ENCODE measurements at regions not wholly inside any gene's neighbourhood (a gene's known extent, or its start where the extent isn't known, plus 50 kb on each side); places are given as distances from the start of the nearest gene placed in this dataset.

- in situ Hi-C loops (cut with MboI), result no loop called here
- Histone ChIP-seq H3K27ac (ENCODE audit: control insufficient read depth, insufficient read depth) (no peak overlapping the region), H3K9ac (ENCODE audit: control insufficient read depth, insufficient read depth, low read length) (no peak overlapping the region), H3K27me3 (replicated peaks in 1 of 2; ENCODE audit: control insufficient read depth in 2 of 2, insufficient read depth in 2 of 2, low read length in 1 of 2) (peaks cover 0 to 9% of the 10 kb centered on the region in 2 experiments; a peak in 2 of 4 replicates), H2AFZ (ENCODE audit: control insufficient read depth, low read depth, low read length) (no peak overlapping the region), H3K79me2 (ENCODE audit: control insufficient read depth, insufficient read depth, low read length) (no peaks in the 10 kb centered on the region), H3K9me3 (replicated peaks; ENCODE audit: control insufficient read depth, insufficient read depth, low read length) (no peaks in the 10 kb centered on the region), H3K4me3 (no peak overlapping the region), H4K20me1 (ENCODE audit: control insufficient read depth, insufficient read depth) (no peaks in the 10 kb centered on the region), H3K4me2 (ENCODE audit: control insufficient read depth, insufficient read depth) (no peak overlapping the region), H3K4me1 (ENCODE audit: control insufficient read depth, insufficient read depth, low read length) (no peaks in the 10 kb centered on the region), H3K36me3 (ENCODE audit: control insufficient read depth in 2 of 2, insufficient read depth in 2 of 2, low read length in 1 of 2) (no peaks in the 10 kb centered on the region)
- TF ChIP-seq SIX5 (IDR thresholded peaks at IDR 0.05; ENCODE audit: low read depth, low read length, severe bottlenecking) (no peak), ZNF24 (IDR thresholded peaks at IDR 0.05) (peak; percentile 46; the same call in 1 of the 2 replicates), NKRF (conservative IDR thresholded peaks at IDR 0.05) (no peak)
- ATAC-seq (no peak), DNase-seq (ENCODE audit: low read depth, low spot score) (no peak), FAIRE-seq (no peak)
- intact Hi-C loops (cut with micrococcal nuclease; ENCODE audit: unreplicated experiment), result no loop called here
- POLR2A ChIA-PET, result no interaction called here
- CTCF ChIA-PET, result no interaction called here
- BruUV-seq (replicated peaks), result no TSS peak
- 54% methylated on average over 9 of the region's 9 CpGs for WGBS (ENCODE audit: insufficient coverage, insufficient replicate concordance, low lambda C conversion rate, missing lambda C conversion rate)
- RAD21 ChIA-PET (ENCODE audit: unreplicated experiment), result no interaction called here
- SMC1A ChIA-PET (ENCODE audit: uncharacterized antibody, unreplicated experiment), result interaction anchor here (1.0 kb wide), 1 partner anchor 389 kb away, joined by 4 read pairs; no protein-coding TSS in a partner anchor
Observed at GRCh38 chr11:127103586-127104388, 103.2 kb upstream of the KIRREL3 start.

GRCh38 chr11:127098684-127099083 is 98.1 kb upstream of the KIRREL3 start:
- ChIA-PET CTCF (interaction anchor here (0.6 kb wide), 1 partner anchor 423 kb away, joined by 3 read pairs; no protein-coding TSS in a partner anchor), SMC1A (ENCODE audit: uncharacterized antibody, unreplicated experiment) (no interaction called here), RAD21 (ENCODE audit: unreplicated experiment) (no interaction called here), POLR2A (no interaction called here)
- TF ChIP-seq FOS (IDR thresholded peaks at IDR 0.05; ENCODE audit: borderline replicate concordance, extremely low read depth, insufficient read length) (no peak), ZNF384 (IDR thresholded peaks at IDR 0.05; ENCODE audit: borderline replicate concordance, low read depth, low read length) (no peak), SREBF2 (IDR thresholded peaks at IDR 0.05; ENCODE audit: low read length) (no peak), REST (IDR thresholded peaks at IDR 0.05; ENCODE audit: low read depth, low read length) (peak; percentile 74; the same call in 1 of the 2 replicates), MYC (IDR thresholded peaks at IDR 0.05; ENCODE audit: insufficient read depth, insufficient read length, insufficient replicate concordance, low read length, severe bottlenecking) (no peak), TCF7 (IDR thresholded peaks at IDR 0.05; ENCODE audit: borderline replicate concordance) (no peak)
- 33% methylated on average over 1 of the region's 1 CpG for WGBS (ENCODE audit: insufficient coverage, insufficient replicate concordance, low lambda C conversion rate, missing lambda C conversion rate)
- no TSS peak for BruUV-seq (replicated peaks)
- H3K27me3 ChIP-seq (replicated peaks in 1 of 2; ENCODE audit: control insufficient read depth in 2 of 2, insufficient read depth in 2 of 2, low read length in 1 of 2), result peaks cover 0 to 1% of the 10 kb centered on the region in 2 experiments; a peak in 1 of 4 replicates
- no peaks in the 10 kb centered on the region for H3K4me1 ChIP-seq (ENCODE audit: control insufficient read depth, insufficient read depth, low read length)
- no peaks in the 10 kb centered on the region for H4K20me1 ChIP-seq (ENCODE audit: control insufficient read depth, insufficient read depth)
- DNase-seq (ENCODE audit: low read depth, low spot score), result no peak
- no peak for ATAC-seq
- no peak overlapping the region for H3K9ac ChIP-seq (ENCODE audit: control insufficient read depth, insufficient read depth, low read length)
- H3K79me2 ChIP-seq (ENCODE audit: control insufficient read depth, insufficient read depth, low read length), result no peaks in the 10 kb centered on the region
- no peaks in the 10 kb centered on the region for H3K9me3 ChIP-seq (replicated peaks; ENCODE audit: control insufficient read depth, insufficient read depth, low read length)
- FAIRE-seq, result no peak
- intact Hi-C loops (cut with micrococcal nuclease; ENCODE audit: unreplicated experiment) (no loop called here), in situ Hi-C loops (cut with MboI) (no loop called here)
- H3K4me3 ChIP-seq, result no peak overlapping the region
- H3K4me2 ChIP-seq (ENCODE audit: control insufficient read depth, insufficient read depth), result no peak overlapping the region
- H2AFZ ChIP-seq (ENCODE audit: control insufficient read depth, low read depth, low read length), result no peak overlapping the region
- H3K27ac ChIP-seq (ENCODE audit: control insufficient read depth, insufficient read depth), result no peak overlapping the region
- no peaks in the 10 kb centered on the region for H3K36me3 ChIP-seq (ENCODE audit: control insufficient read depth in 2 of 2, insufficient read depth in 2 of 2, low read length in 1 of 2)

Data from GM12878 (cell line).